ENCODE measurements at regions not wholly inside any gene's neighbourhood (a gene's known extent, or its start where the extent isn't known, plus 50 kb on each side); places are given as distances from the start of the nearest gene placed in this dataset.

DNA sequence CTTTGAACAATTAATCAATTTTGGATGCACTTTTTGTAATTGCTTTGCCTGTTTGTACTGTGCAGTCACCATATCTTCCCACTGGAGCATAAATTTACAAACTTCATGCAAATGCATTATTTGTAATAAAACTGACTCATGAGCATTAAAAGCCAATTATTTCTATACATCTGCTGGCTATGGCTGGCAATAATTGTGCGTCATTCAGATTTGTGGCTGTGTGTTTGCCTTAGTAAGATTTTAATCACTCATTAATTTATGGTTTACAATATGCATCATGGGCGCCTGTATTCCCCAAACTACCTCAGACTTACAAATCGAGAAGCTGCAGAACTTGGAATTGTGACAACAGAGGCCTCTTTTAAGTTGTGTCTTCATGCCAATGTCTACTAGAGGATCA, 132.4 kb upstream of the TRIB2 start:
- CTCF ChIA-PET = no interaction called here
- TF ChIP-seq EZH2 (IDR thresholded peaks at IDR 0.05; ENCODE audit: borderline replicate concordance, insufficient read depth, low read depth, low read length, poor library complexity, severe bottlenecking) = no peak
- TF ChIP-seq, protein P1, sequence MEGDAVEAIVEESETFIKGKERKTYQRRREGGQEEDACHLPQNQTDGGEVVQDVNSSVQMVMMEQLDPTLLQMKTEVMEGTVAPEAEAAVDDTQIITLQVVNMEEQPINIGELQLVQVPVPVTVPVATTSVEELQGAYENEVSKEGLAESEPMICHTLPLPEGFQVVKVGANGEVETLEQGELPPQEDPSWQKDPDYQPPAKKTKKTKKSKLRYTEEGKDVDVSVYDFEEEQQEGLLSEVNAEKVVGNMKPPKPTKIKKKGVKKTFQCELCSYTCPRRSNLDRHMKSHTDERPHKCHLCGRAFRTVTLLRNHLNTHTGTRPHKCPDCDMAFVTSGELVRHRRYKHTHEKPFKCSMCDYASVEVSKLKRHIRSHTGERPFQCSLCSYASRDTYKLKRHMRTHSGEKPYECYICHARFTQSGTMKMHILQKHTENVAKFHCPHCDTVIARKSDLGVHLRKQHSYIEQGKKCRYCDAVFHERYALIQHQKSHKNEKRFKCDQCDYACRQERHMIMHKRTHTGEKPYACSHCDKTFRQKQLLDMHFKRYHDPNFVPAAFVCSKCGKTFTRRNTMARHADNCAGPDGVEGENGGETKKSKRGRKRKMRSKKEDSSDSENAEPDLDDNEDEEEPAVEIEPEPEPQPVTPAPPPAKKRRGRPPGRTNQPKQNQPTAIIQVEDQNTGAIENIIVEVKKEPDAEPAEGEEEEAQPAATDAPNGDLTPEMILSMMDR (IDR thresholded peaks at IDR 0.05) = no peak
- WGBS (ENCODE audit: insufficient coverage) = no CpG with 5 or more reads among the region's 3 CpGs

DNA sequence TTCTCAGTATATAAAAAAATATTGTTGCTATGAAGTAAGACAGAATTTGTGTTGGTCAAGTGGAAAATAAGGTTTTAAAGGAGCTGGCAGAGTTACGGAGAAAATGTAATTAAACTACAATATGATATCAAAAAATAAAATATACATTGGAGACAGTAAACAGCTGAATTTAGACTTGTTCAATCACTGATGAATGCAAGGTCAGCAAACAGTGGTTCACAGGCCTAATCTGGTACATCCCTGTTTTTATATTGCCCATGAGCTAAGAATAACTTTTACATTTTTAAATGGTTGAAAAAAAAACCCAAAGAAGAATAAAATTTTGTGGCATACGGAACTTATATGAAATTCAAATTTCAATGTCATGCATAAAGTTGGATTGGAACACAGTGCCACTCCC, 131.0 kb upstream of the TRIB2 start:
- no peaks in the 10 kb centered on the region for H3K9me3 Mint-ChIP-seq (ENCODE audit: insufficient read depth)
- H2AFZ ChIP-seq (ENCODE audit: insufficient read depth, low read depth, low read length, poor library complexity, severe bottlenecking) = no peak overlapping the region
- H3K4me3 ChIP-seq (ENCODE audit: control extremely low read depth in 1 of 5, extremely low read depth in 1 of 5, insufficient read depth in 1 of 5, low read depth in 2 of 5, low read length in 4 of 5) = no peak overlapping the region
- WGBS (ENCODE audit: insufficient coverage) = no CpG with 5 or more reads among the region's 2 CpGs
- no peaks in the 10 kb centered on the region for H3K27me3 Mint-ChIP-seq
- DNase-seq (no peak), ATAC-seq (ENCODE audit: low read depth) (no peak)
- intact Hi-C loops (cut with micrococcal nuclease) = loop anchor here (5.0 to 10.0 kb wide), 4 partner anchors 33 to 831 kb away; partner anchors contain the start of gene TRIB2
- H3K4me1 Mint-ChIP-seq = peaks cover 46% of the 10 kb centered on the region
- H3K36me3 ChIP-seq (replicated peaks in 1 of 2; ENCODE audit: control extremely low read depth in 1 of 2, control insufficient read depth in 1 of 2, extremely low read depth in 1 of 2, insufficient read depth in 2 of 2, low read length in 1 of 2) = no peaks in the 10 kb centered on the region
- H3K4me2 ChIP-seq (replicated peaks; ENCODE audit: low read depth, low read length, poor library complexity, severe bottlenecking) = no peak overlapping the region
- no peak overlapping the region for H3K27ac ChIP-seq (ENCODE audit: low read length in 2 of 2)
- no peak overlapping the region for H3K4me3 Mint-ChIP-seq
- H3K27ac Mint-ChIP-seq = no peak overlapping the region
- H3K9ac ChIP-seq (ENCODE audit: low read length) = no peak overlapping the region
- peaks cover 39 to 41% of the 10 kb centered on the region in 2 donors for H3K4me1 ChIP-seq (ENCODE audit: control insufficient read depth in 2 of 2, insufficient read depth in 2 of 2, low read length in 2 of 2)
- no peaks in the 10 kb centered on the region for H3K27me3 ChIP-seq (replicated peaks in 1 of 4; ENCODE audit: control extremely low read depth in 1 of 4, control insufficient read depth in 3 of 4, insufficient read depth in 4 of 4, low read length in 3 of 4)
- no peaks in the 10 kb centered on the region for H4K20me1 ChIP-seq (ENCODE audit: control insufficient read depth, insufficient read depth, low read length, poor library complexity, severe bottlenecking)
- ChIA-PET CTCF (interaction anchor here (1.0 kb wide), 1 partner anchor 83 kb away, joined by 3 read pairs; no protein-coding TSS in a partner anchor), POLR2A (no interaction called here)
- no peaks in the 10 kb centered on the region for H3K79me2 ChIP-seq (ENCODE audit: control insufficient read depth, insufficient read depth, low read length)
- TF ChIP-seq EZH2 (IDR thresholded peaks at IDR 0.05; ENCODE audit: borderline replicate concordance, insufficient read depth, low read depth, low read length, poor library complexity, severe bottlenecking) = no peak
- TF ChIP-seq, protein P1 (IDR thresholded peaks at IDR 0.05) = no peak
- no peaks in the 10 kb centered on the region for H3K9me3 ChIP-seq (ENCODE audit: control extremely low read depth in 1 of 3, control insufficient read depth in 2 of 3, insufficient read depth in 1 of 3, low read length in 2 of 3)

More for the DNA sequence above, 132.4 kb upstream of the TRIB2 start:
- no peaks in the 10 kb centered on the region for H3K79me2 ChIP-seq (ENCODE audit: control insufficient read depth, insufficient read depth, low read length)
- H2AFZ ChIP-seq (ENCODE audit: insufficient read depth, low read depth, low read length, poor library complexity, severe bottlenecking) = no peak overlapping the region
- H3K4me1 Mint-ChIP-seq = peaks cover 34% of the 10 kb centered on the region
- H3K9ac ChIP-seq (ENCODE audit: low read length) = no peak overlapping the region
- no peak overlapping the region for H3K27ac Mint-ChIP-seq
- no peak for DNase-seq
- H3K27ac ChIP-seq (ENCODE audit: low read length in 2 of 2) = no peak overlapping the region
- no peak for ATAC-seq (ENCODE audit: low read depth)
- no peaks in the 10 kb centered on the region for H4K20me1 ChIP-seq (ENCODE audit: control insufficient read depth, insufficient read depth, low read length, poor library complexity, severe bottlenecking)
- POLR2A ChIA-PET = no interaction called here
- intact Hi-C loops (cut with micrococcal nuclease) = loop anchor here (10.0 kb wide), 2 partner anchors 540 to 830 kb away; no protein-coding TSS in a partner anchor
- H3K4me3 ChIP-seq (ENCODE audit: control extremely low read depth in 1 of 5, extremely low read depth in 1 of 5, insufficient read depth in 1 of 5, low read depth in 2 of 5, low read length in 4 of 5) = no peak overlapping the region
- no peak overlapping the region for H3K4me3 Mint-ChIP-seq
- no peaks in the 10 kb centered on the region for H3K36me3 ChIP-seq (replicated peaks in 1 of 2; ENCODE audit: control extremely low read depth in 1 of 2, control insufficient read depth in 1 of 2, extremely low read depth in 1 of 2, insufficient read depth in 2 of 2, low read length in 1 of 2)
- peaks cover 25 to 27% of the 10 kb centered on the region in 2 donors for H3K4me1 ChIP-seq (ENCODE audit: control insufficient read depth in 2 of 2, insufficient read depth in 2 of 2, low read length in 2 of 2)
- H3K4me2 ChIP-seq (replicated peaks; ENCODE audit: low read depth, low read length, poor library complexity, severe bottlenecking) = no peak overlapping the region
- no peaks in the 10 kb centered on the region for H3K27me3 Mint-ChIP-seq
- no peaks in the 10 kb centered on the region for H3K9me3 ChIP-seq (ENCODE audit: control extremely low read depth in 1 of 3, control insufficient read depth in 2 of 3, insufficient read depth in 1 of 3, low read length in 2 of 3)
- no peaks in the 10 kb centered on the region for H3K9me3 Mint-ChIP-seq (ENCODE audit: insufficient read depth)
- no peaks in the 10 kb centered on the region for H3K27me3 ChIP-seq (replicated peaks in 1 of 4; ENCODE audit: control extremely low read depth in 1 of 4, control insufficient read depth in 3 of 4, insufficient read depth in 4 of 4, low read length in 3 of 4)

Data from B cell (primary cell).